ENCODE measurements at regions not wholly inside any gene's neighbourhood (a gene's known extent, or its start where the extent isn't known, plus 50 kb on each side); places are given as distances from the start of the nearest gene placed in this dataset.

GRCh38 chr1:221316491-221317056 lies 425.3 kb downstream of the DUSP10 start:
- DNase-seq, result no peak

- no peak for DNase-seq
Observed at GRCh38 chr1:221317537-221317936, 424.4 kb downstream of the DUSP10 start.

DNA sequence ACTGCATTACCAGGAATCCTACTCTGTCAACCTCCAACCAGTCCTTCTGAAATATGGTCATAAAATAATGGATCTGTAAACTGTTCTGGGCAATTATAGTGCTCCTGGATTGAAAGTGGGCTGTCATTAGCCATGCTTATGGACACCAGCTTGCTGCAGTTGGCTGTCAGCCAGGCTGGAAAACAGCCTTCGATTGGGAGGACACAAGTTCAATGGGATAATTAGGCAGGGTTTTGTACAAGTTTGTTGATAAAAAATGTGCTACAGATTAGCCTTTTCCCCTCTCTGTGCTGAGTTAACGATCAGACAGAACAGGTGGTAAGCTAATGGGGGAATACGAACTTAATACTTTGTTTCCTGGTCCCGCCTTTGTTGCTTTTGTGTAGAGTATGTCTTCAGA lies 413.9 kb downstream of the DUSP10 start:
- DNase-seq, result no peak

- DNase-seq, result no peak
Observed at GRCh38 chr1:221328371-221328770, 413.5 kb downstream of the DUSP10 start.

- DNase-seq, result no peak
Observed at GRCh38 chr1:221331273-221332183, 410.4 kb downstream of the DUSP10 start.

DNA sequence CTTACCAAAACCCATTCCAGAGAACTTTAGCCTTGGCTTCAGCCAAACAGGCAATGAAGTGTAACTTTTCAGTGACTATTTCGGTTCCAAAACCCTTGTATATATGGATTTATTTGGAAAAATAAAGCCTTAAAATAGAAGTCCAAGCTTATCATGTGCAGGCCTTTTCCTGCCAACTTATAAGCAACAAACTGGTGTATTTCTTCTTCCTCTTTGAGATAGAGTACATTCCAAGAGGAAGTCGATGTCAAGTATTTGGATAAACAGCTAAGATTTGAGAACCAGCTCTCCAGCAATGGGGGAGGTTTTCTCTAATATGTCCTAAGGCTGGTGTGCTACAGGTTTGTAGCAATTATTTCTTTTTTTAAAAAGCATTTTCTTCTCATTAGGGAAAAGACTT lies 407.8 kb downstream of the DUSP10 start:
- no peak for DNase-seq

DNA sequence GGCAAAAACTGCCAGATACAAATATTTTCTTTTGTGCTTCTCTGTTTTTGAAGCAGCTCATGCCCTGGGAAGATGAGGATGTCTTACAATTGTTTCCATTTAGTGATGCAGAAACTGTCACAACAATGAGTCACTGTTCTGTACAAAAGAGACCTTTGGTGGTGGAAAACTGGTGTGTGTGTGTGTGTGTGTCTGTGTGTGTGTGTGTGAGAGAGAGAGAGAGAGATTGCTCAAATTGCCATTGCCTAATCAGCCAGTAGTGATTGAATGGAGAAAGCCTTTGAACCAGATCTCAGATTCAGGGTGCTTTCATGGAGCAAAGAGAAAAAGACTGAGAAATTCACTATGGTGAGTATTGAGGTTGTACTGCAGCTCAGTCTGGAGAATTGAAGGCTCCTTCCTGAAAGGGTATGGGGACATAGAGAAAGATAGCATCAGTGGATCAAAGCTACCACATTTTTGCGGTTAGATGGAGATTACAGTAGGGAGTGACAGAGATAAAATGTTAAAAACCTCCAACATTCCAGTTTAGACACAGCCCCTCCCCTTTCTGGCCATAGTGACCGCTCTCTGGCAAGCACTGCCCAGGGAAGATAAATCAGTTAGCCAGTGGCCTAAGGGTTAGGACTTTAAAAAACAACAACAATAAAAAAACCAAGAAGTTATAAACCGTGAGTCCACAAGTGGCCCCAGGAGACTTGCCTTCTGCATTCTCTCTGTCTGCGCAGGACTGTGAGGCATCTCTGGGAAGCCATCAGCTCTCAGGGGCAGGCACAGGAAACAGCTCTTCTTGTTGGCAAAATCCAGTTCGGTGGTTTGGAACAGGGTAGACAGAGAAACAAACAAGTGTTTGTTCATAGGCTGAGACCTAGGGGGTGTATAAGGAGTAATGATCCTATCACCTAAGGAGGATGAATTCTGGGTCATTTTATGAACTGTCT lies 406.5 kb downstream of the DUSP10 start:
- no peak for DNase-seq

- DNase-seq, result no peak
Observed at GRCh38 chr1:221336126-221336525, 405.8 kb downstream of the DUSP10 start.

- DNase-seq, result no peak
Observed at GRCh38 chr1:221337106-221337505, 404.8 kb downstream of the DUSP10 start.

GRCh38 chr1:221343136-221343535 lies 398.8 kb downstream of the DUSP10 start:
- no peak for DNase-seq

GRCh38 chr1:221343607-221344006 lies 398.3 kb downstream of the DUSP10 start:
- DNase-seq, result no peak

GRCh38 chr1:221344693-221345092 lies 397.2 kb downstream of the DUSP10 start:
- DNase-seq, result no peak

DNA sequence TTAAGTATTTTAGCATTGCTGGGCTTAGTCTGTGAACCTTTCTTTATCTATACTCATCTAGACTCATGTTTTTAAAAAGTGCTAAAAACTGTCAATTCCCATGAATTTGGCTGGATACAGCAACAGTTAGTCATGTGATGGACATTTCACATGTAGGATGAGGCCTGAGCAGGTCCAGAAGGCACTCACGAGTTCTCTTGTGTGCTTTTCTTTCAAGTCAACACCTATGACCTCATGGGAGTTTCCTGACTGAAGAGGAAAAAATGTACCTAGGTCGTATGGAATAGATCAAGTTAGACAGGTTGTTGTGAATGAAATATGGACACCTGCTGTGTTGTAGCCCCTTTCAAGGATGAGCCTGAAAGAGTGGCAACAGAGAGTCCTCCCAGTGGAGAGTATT lies 394.2 kb downstream of the DUSP10 start:
- no peak for DNase-seq

DNA sequence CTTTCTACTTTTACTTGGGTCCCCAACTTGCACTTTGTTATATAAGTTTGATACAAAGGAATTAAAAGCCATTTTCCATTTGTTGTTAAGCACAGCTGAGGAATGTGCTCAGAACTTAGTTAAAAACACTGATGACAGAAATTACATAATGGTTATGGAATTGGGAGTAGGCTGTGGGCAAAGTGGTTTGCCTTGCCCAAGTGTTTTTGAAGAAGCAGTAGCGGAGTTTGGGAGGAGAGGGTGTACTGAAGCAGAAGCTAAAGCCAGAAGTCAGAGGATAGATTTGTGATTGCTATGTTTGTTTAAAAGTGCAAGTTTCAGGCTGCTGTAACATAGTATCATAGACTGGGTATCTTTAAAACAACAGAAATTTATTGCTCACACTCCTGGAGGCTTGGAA lies 391.8 kb downstream of the DUSP10 start:
- no peak for DNase-seq

DNA sequence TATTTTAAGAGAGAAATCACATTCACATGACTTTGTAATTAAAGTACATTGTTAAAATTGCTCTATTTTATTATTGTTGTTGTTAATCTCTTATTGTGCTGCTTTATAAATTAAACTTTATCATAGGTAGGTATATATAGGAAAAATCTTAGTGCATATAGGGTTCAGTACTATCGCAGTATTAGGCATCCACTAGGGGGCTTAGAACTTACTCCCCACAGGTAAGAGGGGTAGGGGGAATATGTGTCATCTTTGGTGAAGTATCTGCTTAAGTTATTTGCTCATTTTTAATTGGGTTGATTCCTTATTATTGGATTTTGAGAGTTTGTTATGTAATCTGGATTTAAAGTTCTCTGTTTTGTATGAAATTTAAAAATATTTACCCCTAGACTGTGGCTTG lies 385.2 kb downstream of the DUSP10 start:
- DNase-seq, result no peak

DNA sequence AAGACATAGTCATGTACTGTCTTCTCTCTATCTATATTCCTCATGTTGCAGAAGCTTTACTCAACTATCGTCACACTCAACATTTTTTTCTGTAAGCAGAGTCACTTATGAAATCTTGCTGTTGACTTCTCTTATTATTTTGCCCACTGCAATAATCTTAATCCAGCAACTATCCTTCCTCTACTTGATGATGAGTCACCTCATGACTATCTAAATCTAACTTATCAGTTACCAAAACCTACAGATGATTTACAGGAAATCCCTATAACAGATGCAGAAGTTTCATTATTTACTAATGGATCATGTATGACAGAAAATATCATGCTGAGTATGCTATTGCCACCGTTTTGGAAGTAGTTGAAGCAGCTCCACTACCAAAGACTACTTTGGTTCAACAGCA lies 378.9 kb downstream of the DUSP10 start:
- DNase-seq, result no peak

DNA sequence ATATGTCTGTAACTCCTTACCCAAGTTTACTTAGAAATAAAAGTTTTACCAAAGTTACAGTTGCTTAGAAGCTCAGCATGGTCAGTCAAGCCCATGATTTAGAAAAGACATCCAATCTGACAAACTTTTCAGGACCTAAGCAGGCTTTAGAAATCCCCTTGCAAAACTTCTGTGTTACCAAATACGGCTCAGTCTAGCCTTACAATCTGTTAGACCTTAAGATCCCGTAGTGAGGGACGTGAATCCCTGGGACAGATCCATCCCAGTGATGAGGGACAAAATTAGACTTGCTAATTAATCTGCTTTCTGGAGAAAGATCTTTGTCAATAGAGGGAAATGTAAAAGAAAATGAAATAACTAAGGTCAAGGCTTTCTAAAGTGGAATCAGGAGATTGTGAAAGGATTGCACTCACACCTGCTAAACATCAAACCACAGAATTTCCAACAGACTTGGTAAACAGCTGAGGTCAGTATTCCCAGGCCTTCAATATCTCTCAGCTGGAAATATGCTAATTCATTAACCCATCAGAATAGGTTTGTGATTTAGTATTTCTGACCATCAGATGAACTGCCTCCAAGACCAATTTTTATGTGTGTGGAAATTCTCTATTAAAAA lies 375.3 kb downstream of the DUSP10 start:
- no peak for DNase-seq

- no peak for DNase-seq
Observed at GRCh38 chr1:221371705-221372104, 370.2 kb downstream of the DUSP10 start.

DNA sequence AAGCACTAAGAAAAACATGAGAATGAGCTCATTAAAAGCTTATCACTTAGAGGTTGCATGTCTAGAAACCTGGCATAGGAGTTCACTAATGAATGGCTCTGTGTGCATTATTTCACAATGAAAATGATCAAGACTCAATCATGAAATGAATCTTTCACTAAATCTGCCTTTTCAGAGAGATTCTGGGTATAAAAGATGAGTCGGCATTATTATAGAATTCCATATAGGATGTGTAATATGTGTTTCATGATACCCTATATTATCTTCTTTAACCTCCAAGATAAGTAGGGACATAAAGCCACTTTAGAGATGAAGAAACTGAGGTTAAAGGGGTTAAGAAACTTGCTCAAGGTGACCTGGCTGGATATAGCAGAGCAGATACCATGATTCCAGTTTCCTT lies 368.1 kb downstream of the DUSP10 start:
- no peak for DNase-seq

GRCh38 chr1:221376286-221376685 lies 365.6 kb downstream of the DUSP10 start:
- DNase-seq, result no peak

DNA sequence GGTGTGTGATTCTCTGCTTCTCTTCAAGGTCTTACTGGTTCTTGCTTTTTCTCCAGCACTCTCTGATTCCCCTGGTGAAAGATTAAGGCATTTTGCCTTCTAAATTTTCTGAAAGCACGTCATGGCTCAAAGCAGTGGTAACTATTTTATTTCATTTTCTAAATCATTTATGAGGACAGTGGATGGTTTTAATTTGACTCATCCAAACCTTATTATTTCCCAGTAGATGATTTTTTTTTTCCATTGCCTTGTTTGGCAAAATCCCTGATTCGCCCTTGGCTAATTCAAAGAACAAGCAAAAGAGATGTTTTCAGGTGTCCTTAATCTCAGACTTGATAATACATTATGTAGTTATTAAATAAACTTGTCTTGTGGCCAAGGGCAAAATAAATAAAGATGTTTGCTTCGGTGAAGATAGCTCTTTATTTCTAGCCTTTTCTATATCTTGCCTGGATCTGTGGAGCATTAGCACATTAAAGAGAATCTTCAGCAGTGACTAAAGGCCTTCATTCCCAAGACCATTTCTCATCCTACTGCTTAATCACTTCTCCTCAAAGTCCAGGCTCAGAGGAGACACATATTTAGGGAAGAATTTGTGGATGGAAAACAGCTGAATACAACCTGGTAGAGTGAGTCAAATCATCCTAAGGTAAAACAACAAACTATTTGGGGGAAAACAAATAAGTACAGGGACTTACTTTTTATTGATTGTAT lies 359.8 kb downstream of the DUSP10 start:
- DNase-seq, result no peak

GRCh38 chr1:221392453-221392852 lies 349.4 kb downstream of the DUSP10 start:
- no peak for DNase-seq

Data from stimulated activated CD8-positive, alpha-beta memory T cell treated with anti-CD3 and anti-CD28 coated beads, Interleukin-4, amount 100 ng/mL, for 48 hours (primary cell).